CD4-positive, alpha-beta T cell treated with Interleukin-6 at 100 ng/mL for 8 hours (primary cell): ENCODE measurements at regions not wholly inside any gene's neighbourhood (a gene's known extent, or its start where the extent isn't known, plus 50 kb on each side); places are given as distances from the start of the nearest gene placed in this dataset.
"Not testable (repeated sequence)": the region's sequence is repeated elsewhere in the genome, so short reads cannot be mapped to it uniquely, and the experiment has no call there.

ENCODE experiments used
- DNase-seq: peaks from one replicate; pipeline ENCODE4 v3.0.0-alpha.2; 2020; ENCODE audit warnings: mixed read lengths, low spot score

- no peak for DNase-seq
These were observed 509.8 kb downstream of the CSNK1G3 start for GRCh38 chr5:124021776-124022175.

- no peak for DNase-seq
These were observed 509.2 kb downstream of the CSNK1G3 start for GRCh38 chr5:124021066-124021641.

- not testable (repeated sequence) for DNase-seq
These were observed 505.3 kb downstream of the CSNK1G3 start for GRCh38 chr5:124017321-124017720.

- DNase-seq, result no peak
These were observed 495.9 kb downstream of the CSNK1G3 start for GRCh38 chr5:124007675-124008398.

GRCh38 chr5:124001036-124001615, 489.1 kb downstream of the CSNK1G3 start:
- DNase-seq, result no peak

- no peak for DNase-seq
These were observed 488.6 kb downstream of the CSNK1G3 start for GRCh38 chr5:124000538-124000937.

GRCh38 chr5:123997462-123998215, 485.7 kb downstream of the CSNK1G3 start:
- DNase-seq, result no peak

- DNase-seq, result no peak
These were observed 485.1 kb downstream of the CSNK1G3 start for GRCh38 chr5:123997064-123997461.

GRCh38 chr5:123992641-123993040, 480.7 kb downstream of the CSNK1G3 start:
- DNase-seq, result no peak

- no peak for DNase-seq
These were observed 476.0 kb downstream of the CSNK1G3 start for GRCh38 chr5:123987956-123988355.

- no peak for DNase-seq
These were observed 464.5 kb downstream of the CSNK1G3 start for GRCh38 chr5:123976379-123977033.

GRCh38 chr5:123975521-123975920, 463.5 kb downstream of the CSNK1G3 start:
- DNase-seq, result not testable (repeated sequence)

- no peak for DNase-seq
These were observed 454.8 kb downstream of the CSNK1G3 start for GRCh38 chr5:123966781-123967180.

- no peak for DNase-seq
These were observed 453.6 kb downstream of the CSNK1G3 start for GRCh38 chr5:123965626-123966025.

- no peak for DNase-seq
These were observed 452.9 kb downstream of the CSNK1G3 start for GRCh38 chr5:123964884-123965283.

GRCh38 chr5:123960526-123960925, 448.5 kb downstream of the CSNK1G3 start:
- no peak for DNase-seq

GRCh38 chr5:123951582-123951977, 439.6 kb downstream of the CSNK1G3 start:
- no peak for DNase-seq

- DNase-seq, result no peak
These were observed 439.0 kb downstream of the CSNK1G3 start for GRCh38 chr5:123950701-123951581.

- DNase-seq, result no peak
These were observed 437.9 kb downstream of the CSNK1G3 start for GRCh38 chr5:123949807-123950340.

GRCh38 chr5:123949043-123949804, 437.2 kb downstream of the CSNK1G3 start:
- DNase-seq, result no peak
